Adrenal gland (tissue), 9 donors: ENCODE measurements at regions not wholly inside any gene's neighbourhood (a gene's known extent, or its start where the extent isn't known, plus 50 kb on each side); places are given as distances from the start of the nearest gene placed in this dataset.
"Not testable (repeated sequence)": the region's sequence is repeated elsewhere in the genome, so short reads cannot be mapped to it uniquely, and the experiment has no call there.

ENCODE experiments used
- DNase-seq, 7 donors: peaks; one replicate each; pipeline ENCODE4 v3.0.0-alpha.2; 2019 to 2020
- H3K27ac ChIP-seq, 5 donors: fragments of 200-600 bp; sonication (generic) in 4 of 5; 1 replicate in 3 of 5; 2 replicates in 2 of 5; pipeline versions ENCODE4 v1.5.1 to v1.8.0; 2016 to 2020; ENCODE audit warnings: mild to moderate bottlenecking in 1 of 5
- H3K27me3 ChIP-seq: fragments of 200-600 bp; 2 replicates; pipeline ENCODE4 v1.8.0; 2021
- H3K36me3 ChIP-seq, 2 donors: fragments of 200-600 bp; replicated peaks in 1 of 2; 1 replicate in 1 of 2; 2 replicates in 1 of 2; pipeline versions ENCODE4 v1.5.1 to v1.8.0; 2018 to 2022
- H3K4me1 ChIP-seq, 2 donors: fragments of 200-600 bp; replicated peaks in 1 of 2; 1 replicate in 1 of 2; 2 replicates in 1 of 2; pipeline versions ENCODE4 v1.5.1 to v1.8.0; 2018 to 2021
- H3K4me3 ChIP-seq, 4 donors: fragments of 200-600 bp; sonication (generic) in 3 of 4; one replicate each; pipeline ENCODE4 v1.5.1; 2016 to 2018
- H3K9me3 ChIP-seq, 3 donors: fragments of 200-600 bp; sonication (generic) in 1 of 3; replicated peaks in 1 of 3; 1 replicate in 2 of 3; 2 replicates in 1 of 3; pipeline versions ENCODE4 v1.5.1 to v1.8.0; 2016 to 2021
- POLR2A ChIP-seq, 2 donors: fragments of 450-650 bp; IDR thresholded peaks; one replicate each; pipeline ENCODE4 v1.6.1; 2017; ENCODE audit warnings: antibody characterized with exemption in 2 of 2, mild to moderate bottlenecking in 2 of 2, moderate library complexity in 1 of 2
- WGBS, 4 donors: extraction: QIAGEN DNeasy Blood & Tissue Kit in 2 of 4; methylation state at CpG; one replicate each; pipeline versions ENCODE4 v1.1.5 to v1.1.7; 2013 to 2017; 5-methylcytosine and 5-hydroxymethylcytosine counted together
- intact Hi-C, 2 donors: fragments of 100-400 bp; cut with DNase I; formaldehyde crosslinking; loops; one replicate each; pipeline versions ENCODE4 v1.14.1 to v1.15.0; 2022 to 2023
- TF ChIP-seq, protein P1 (sequence below), 6 experiments: fragments of 450-650 bp in 4 of 6; fragments of 200-600 bp in 2 of 6; sonication (generic) in 1 of 6; IDR thresholded peaks; 1 replicate in 5 of 6; 2 replicates in 1 of 6; pipeline versions ENCODE4 v1.5.1 to v1.8.0; 2016 to 2021; ENCODE audit warnings: antibody characterized with exemption in 6 of 6, mild to moderate bottlenecking in 2 of 6, moderate library complexity in 1 of 6
- donor health status: healthy with polysubstance abuse.
- donor health status: Bipolar disorder and iron deficiency.
- donor health status: DM: yes; HTN: yes; CAD: no.
- donor health status: DM: no; HTN: no; CAD: no.
- donor health status: DM: no; HTN: no; CAD: no.

DNA sequence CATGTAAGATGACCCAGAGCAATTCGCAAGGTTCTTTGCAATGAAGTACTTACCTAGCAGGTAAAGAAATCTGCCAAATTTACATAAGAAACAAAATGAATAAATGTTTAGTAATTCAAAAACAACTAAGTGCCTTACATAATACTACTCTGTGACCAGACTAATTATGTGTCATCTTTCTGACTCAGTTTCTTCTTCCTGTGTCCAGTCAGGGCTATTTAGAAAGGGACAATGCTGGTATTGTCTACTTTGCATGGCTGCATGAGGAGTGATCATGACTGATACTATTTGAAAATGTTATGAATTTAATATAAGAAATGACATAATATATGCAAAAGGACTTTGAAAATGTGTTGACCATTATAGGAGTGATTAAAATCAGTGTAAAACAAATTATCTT lies 210.0 kb downstream of the TMEM161B start:
- Histone ChIP-seq H3K27me3 (no peaks in the 10 kb centered on the region), H3K4me3 (no peak overlapping the region), H3K9me3 (peaks cover 0 to 4% (median 0%) of the 10 kb centered on the region in 3 donors), H3K4me1 (no peaks in the 10 kb centered on the region), H3K27ac (no peak overlapping the region), H3K36me3 (no peaks in the 10 kb centered on the region)
- WGBS, 4 donors = 92 to 96% (median 94%) methylated on average over 1 of the region's 1 CpG
- TF ChIP-seq, protein P1, sequence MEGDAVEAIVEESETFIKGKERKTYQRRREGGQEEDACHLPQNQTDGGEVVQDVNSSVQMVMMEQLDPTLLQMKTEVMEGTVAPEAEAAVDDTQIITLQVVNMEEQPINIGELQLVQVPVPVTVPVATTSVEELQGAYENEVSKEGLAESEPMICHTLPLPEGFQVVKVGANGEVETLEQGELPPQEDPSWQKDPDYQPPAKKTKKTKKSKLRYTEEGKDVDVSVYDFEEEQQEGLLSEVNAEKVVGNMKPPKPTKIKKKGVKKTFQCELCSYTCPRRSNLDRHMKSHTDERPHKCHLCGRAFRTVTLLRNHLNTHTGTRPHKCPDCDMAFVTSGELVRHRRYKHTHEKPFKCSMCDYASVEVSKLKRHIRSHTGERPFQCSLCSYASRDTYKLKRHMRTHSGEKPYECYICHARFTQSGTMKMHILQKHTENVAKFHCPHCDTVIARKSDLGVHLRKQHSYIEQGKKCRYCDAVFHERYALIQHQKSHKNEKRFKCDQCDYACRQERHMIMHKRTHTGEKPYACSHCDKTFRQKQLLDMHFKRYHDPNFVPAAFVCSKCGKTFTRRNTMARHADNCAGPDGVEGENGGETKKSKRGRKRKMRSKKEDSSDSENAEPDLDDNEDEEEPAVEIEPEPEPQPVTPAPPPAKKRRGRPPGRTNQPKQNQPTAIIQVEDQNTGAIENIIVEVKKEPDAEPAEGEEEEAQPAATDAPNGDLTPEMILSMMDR (IDR thresholded peaks at IDR 0.05) = no peak
- TF ChIP-seq POLR2A (IDR thresholded peaks at IDR 0.05) = no peak
- DNase-seq = no peak
- intact Hi-C loops = no loop called here

DNA sequence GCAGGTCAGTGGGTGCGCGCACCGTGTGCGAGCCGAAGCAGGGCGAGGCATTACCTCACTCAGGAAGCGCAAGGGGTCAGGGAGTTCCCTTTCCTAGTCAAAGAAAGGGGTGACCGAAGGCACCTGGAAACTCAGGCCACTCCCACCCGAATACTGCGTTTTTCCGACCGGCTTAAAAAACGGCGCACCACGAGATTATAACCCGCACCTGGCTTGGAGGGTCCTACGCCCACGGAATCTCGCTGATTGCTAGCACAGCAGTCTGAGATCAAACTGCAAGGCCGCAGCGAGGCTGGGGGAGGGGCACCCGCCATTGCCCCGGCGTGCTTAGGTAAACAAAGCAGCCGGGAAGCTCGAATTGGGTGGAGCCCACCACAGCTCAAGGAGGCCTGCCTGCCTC lies 216.2 kb downstream of the TMEM161B start:
- 64 to 96% (median 71%) methylated on average over 12 to 26 of the region's 26 CpGs for WGBS, 4 donors
- intact Hi-C loops = not testable (repeated sequence)

DNA sequence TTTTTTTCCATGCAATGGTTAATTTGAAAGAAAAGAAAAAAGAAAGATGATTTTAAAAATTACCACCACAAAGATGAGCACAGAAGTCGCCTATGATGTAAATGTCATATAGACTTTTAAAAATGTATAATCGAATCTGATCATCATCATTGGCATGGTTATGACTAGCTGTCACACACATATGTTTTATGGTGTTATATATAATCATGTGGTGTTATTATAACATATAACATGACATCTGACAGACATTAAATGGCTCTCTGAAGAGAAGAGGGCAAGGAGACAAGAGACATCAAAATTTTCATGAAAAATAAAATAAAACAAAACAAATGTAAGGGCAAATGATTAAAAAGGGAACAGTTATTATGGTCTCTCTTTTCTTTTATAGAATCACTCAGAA lies 217.5 kb downstream of the TMEM161B start:
- Histone ChIP-seq H3K4me3 (no peak overlapping the region), H3K36me3 (no peaks in the 10 kb centered on the region), H3K4me1 (no peaks in the 10 kb centered on the region), H3K9me3 (no peaks in the 10 kb centered on the region), H3K27ac (no peak overlapping the region), H3K27me3 (no peaks in the 10 kb centered on the region)
- intact Hi-C loops = no loop called here
- no peak for TF ChIP-seq POLR2A (IDR thresholded peaks at IDR 0.05)
- TF ChIP-seq, protein P1 (IDR thresholded peaks at IDR 0.05) = no peak
- WGBS, 4 donors = 67 to 85% (median 74%) methylated on average over 2 of the region's 2 CpGs
- DNase-seq = no peak

More for the DNA sequence above, 216.2 kb downstream of the TMEM161B start:
- not testable (repeated sequence) for H3K4me1 ChIP-seq, H3K9me3 ChIP-seq, H3K27me3 ChIP-seq, DNase-seq, H3K4me3 ChIP-seq, H3K36me3 ChIP-seq, H3K27ac ChIP-seq

DNA sequence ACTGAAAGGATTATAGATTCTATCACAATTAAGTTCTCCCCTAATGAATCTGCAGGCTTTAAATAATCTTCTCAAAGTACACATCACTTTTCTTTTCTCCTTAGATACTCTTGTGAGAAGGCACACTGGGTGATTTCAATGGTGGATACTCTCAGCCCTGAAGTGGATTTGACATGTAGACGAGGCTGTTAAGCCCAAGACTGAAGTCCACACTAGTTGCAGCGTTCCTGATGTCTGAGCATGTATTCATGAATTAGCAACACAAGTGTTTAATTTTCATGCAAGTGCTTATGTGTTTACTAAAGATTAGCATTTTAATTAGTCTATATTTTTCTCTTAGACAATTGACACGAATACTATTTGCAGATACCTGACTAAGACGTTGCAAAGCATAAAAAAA lies 218.9 kb downstream of the TMEM161B start:
- Histone ChIP-seq H3K9me3 (no peaks in the 10 kb centered on the region), H3K4me1 (no peaks in the 10 kb centered on the region), H3K27me3 (no peaks in the 10 kb centered on the region), H3K4me3 (no peak overlapping the region), H3K27ac (no peak overlapping the region), H3K36me3 (no peaks in the 10 kb centered on the region)
- 28 to 35% (median 33%) methylated on average over 4 of the region's 4 CpGs for WGBS, 4 donors
- TF ChIP-seq, protein P1 (IDR thresholded peaks at IDR 0.05) = no peak
- TF ChIP-seq POLR2A (IDR thresholded peaks at IDR 0.05) = no peak
- DNase-seq = no peak
- intact Hi-C loops = no loop called here

DNA sequence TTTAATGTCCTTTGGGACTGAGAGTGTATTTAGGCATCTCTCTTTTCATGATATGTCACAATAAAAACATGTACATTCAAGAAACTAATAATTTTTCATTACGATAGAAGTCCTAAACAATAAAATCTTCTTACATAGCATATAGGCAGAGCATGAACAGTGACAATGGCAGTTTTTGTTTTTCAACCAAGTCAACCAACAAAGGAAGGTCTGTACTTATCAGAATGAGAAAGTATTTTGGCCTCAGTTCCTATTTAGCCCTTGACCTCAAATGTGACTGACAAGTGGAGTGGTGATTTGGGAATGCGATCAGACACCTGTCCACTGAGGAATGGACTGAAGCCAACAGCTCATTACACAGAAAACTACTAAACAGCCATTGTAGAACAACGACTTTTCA lies 219.5 kb downstream of the TMEM161B start:
- Histone ChIP-seq H3K27ac (no peak overlapping the region), H3K36me3 (no peaks in the 10 kb centered on the region), H3K27me3 (no peaks in the 10 kb centered on the region), H3K4me3 (no peak overlapping the region), H3K4me1 (no peaks in the 10 kb centered on the region), H3K9me3 (no peaks in the 10 kb centered on the region)
- no peak for TF ChIP-seq POLR2A (IDR thresholded peaks at IDR 0.05)
- TF ChIP-seq, protein P1 (IDR thresholded peaks at IDR 0.05) = no peak
- intact Hi-C loops = no loop called here
- DNase-seq = no peak
- 66 to 82% (median 74%) methylated on average over 3 of the region's 3 CpGs for WGBS, 4 donors
